Stimulated activated CD8-positive, alpha-beta memory T cell treated with anti-CD3 and anti-CD28 coated beads, Interleukin-4, amount 100 ng/mL, for 24 hours (primary cell): ENCODE measurements at regions not wholly inside any gene's neighbourhood (a gene's known extent, or its start where the extent isn't known, plus 50 kb on each side); places are given as distances from the start of the nearest gene placed in this dataset.

ENCODE experiments used
- DNase-seq: peaks from one replicate; pipeline ENCODE4 v3.0.0-alpha.2; 2020; ENCODE audit warnings: low read depth

GRCh38 chr4:54915276-54915675, 210.1 kb downstream of the KDR start:
- no peak for DNase-seq

- no peak for DNase-seq
Measured at GRCh38 chr4:54914781-54915180, 210.6 kb downstream of the KDR start.

GRCh38 chr4:54913751-54914526, 211.5 kb downstream of the KDR start:
- DNase-seq: no peak

GRCh38 chr4:54912155-54912554, 213.2 kb downstream of the KDR start:
- no peak for DNase-seq

- DNase-seq: no peak
Measured at GRCh38 chr4:54909961-54910360, 215.4 kb downstream of the KDR start.

- no peak for DNase-seq
Measured at GRCh38 chr4:54908763-54909162, 216.6 kb downstream of the KDR start.

GRCh38 chr4:54904953-54905352, 220.4 kb downstream of the KDR start:
- no peak for DNase-seq

GRCh38 chr4:54902976-54903375, 222.4 kb downstream of the KDR start:
- no peak for DNase-seq

GRCh38 chr4:54902271-54902670, 223.1 kb downstream of the KDR start:
- DNase-seq: no peak

GRCh38 chr4:54901202-54901601, 224.2 kb downstream of the KDR start:
- DNase-seq: no peak

- DNase-seq: no peak
Measured at GRCh38 chr4:54898656-54899340, 226.6 kb downstream of the KDR start.

- no peak for DNase-seq
Measured at GRCh38 chr4:54898056-54898562, 227.3 kb downstream of the KDR start.

GRCh38 chr4:54897590-54897989, 227.8 kb downstream of the KDR start:
- DNase-seq: no peak

GRCh38 chr4:54882616-54883015, 224.9 kb downstream of the KIT start:
- DNase-seq: no peak

GRCh38 chr4:54879576-54879975, 221.8 kb downstream of the KIT start:
- DNase-seq: no peak

- no peak for DNase-seq
Measured at GRCh38 chr4:54877006-54877405, 219.2 kb downstream of the KIT start.

- no peak for DNase-seq
Measured at GRCh38 chr4:54872261-54872660, 214.5 kb downstream of the KIT start.

- DNase-seq: no peak
Measured at GRCh38 chr4:54863571-54864255, 206.0 kb downstream of the KIT start.

GRCh38 chr4:54861201-54861600, 203.4 kb downstream of the KIT start:
- DNase-seq: no peak

- DNase-seq: no peak
Measured at GRCh38 chr4:54855191-54855854, 197.6 kb downstream of the KIT start.

GRCh38 chr4:54852602-54853001, 194.8 kb downstream of the KIT start:
- no peak for DNase-seq

- no peak for DNase-seq
Measured at GRCh38 chr4:54852054-54852453, 194.3 kb downstream of the KIT start.
